ENCODE measurements at regions not wholly inside any gene's neighbourhood (a gene's known extent, or its start where the extent isn't known, plus 50 kb on each side); places are given as distances from the start of the nearest gene placed in this dataset.

DNA sequence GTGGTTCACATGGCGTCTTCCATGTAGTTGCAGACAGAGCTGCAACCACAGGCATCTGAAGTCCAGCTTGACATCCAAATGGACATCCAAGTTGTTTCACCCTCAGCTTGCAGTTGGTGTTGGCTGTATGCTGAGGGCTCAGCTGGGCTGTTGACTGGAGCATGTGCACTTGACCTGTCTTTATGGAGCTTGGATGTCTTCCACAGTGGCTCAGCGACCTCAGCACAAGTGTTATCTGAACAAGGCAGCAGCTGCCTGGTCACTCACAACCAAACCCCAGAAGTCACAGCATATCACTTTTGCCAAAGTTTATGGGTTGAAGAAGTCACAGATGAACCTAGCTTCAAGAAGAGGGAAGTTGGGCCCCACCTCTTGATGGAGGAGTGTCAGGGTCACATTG is 92.9 kb downstream of the TPRA1 start:
- Histone ChIP-seq H3K27me3 (ENCODE audit: low read depth, low read length) (peaks cover 23% of the 10 kb centered on the region), H3K9ac (ENCODE audit: low read length) (no peak overlapping the region), H3K9me3 (ENCODE audit: insufficient read depth, low read length) (no peaks in the 10 kb centered on the region; the same call in 1 of the 2 replicates), H3K36me3 (replicated peaks; ENCODE audit: low read depth, low read length) (no peaks in the 10 kb centered on the region), H2AFZ (ENCODE audit: low read depth, low read length) (no peak overlapping the region), H3K4me1 (ENCODE audit: low read length) (no peaks in the 10 kb centered on the region), H4K20me1 (ENCODE audit: insufficient read depth, low read length) (no peaks in the 10 kb centered on the region), H3K4me3 (ENCODE audit: low read length) (no peak overlapping the region), H3K79me2 (ENCODE audit: low read length) (no peaks in the 10 kb centered on the region), H3K4me2 (ENCODE audit: low read length) (no peak overlapping the region), H3K27ac (ENCODE audit: low read length) (no peak overlapping the region)
- TF ChIP-seq, protein P1, sequence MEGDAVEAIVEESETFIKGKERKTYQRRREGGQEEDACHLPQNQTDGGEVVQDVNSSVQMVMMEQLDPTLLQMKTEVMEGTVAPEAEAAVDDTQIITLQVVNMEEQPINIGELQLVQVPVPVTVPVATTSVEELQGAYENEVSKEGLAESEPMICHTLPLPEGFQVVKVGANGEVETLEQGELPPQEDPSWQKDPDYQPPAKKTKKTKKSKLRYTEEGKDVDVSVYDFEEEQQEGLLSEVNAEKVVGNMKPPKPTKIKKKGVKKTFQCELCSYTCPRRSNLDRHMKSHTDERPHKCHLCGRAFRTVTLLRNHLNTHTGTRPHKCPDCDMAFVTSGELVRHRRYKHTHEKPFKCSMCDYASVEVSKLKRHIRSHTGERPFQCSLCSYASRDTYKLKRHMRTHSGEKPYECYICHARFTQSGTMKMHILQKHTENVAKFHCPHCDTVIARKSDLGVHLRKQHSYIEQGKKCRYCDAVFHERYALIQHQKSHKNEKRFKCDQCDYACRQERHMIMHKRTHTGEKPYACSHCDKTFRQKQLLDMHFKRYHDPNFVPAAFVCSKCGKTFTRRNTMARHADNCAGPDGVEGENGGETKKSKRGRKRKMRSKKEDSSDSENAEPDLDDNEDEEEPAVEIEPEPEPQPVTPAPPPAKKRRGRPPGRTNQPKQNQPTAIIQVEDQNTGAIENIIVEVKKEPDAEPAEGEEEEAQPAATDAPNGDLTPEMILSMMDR (IDR thresholded peaks at IDR 0.05; ENCODE audit: low read depth, low read length) = no peak
- TF ChIP-seq EZH2phosphoT487 (IDR thresholded peaks at IDR 0.05; ENCODE audit: low read depth) = no peak

DNA sequence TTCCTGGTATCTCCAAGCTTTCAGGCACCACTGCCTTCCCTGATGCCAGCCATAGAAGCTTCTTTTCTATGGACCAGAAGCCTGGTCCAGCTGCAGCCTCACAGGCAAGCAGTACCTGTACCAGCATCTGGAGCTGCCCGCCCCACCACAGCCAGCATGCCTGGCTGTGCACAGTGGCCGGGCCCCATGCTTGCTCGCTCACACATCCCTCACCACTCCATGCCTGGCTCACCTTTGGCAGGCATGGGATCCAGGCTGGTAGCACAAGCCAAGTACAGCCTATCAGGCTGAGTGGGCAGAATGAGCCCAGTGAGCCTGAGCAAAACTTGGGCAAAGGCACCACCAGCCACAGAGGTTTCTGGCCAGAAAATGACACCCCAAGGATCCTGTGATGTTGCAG is 93.4 kb downstream of the TPRA1 start:
- Histone ChIP-seq H3K4me2 (ENCODE audit: low read length) (no peak overlapping the region), H3K4me1 (ENCODE audit: low read length) (no peaks in the 10 kb centered on the region), H3K79me2 (ENCODE audit: low read length) (no peaks in the 10 kb centered on the region), H3K27me3 (ENCODE audit: low read depth, low read length) (peaks cover 23% of the 10 kb centered on the region), H4K20me1 (ENCODE audit: insufficient read depth, low read length) (no peaks in the 10 kb centered on the region), H3K4me3 (ENCODE audit: low read length) (no peak overlapping the region), H3K36me3 (replicated peaks; ENCODE audit: low read depth, low read length) (no peaks in the 10 kb centered on the region), H3K9me3 (ENCODE audit: insufficient read depth, low read length) (no peaks in the 10 kb centered on the region), H3K27ac (ENCODE audit: low read length) (no peak overlapping the region), H2AFZ (ENCODE audit: low read depth, low read length) (no peak overlapping the region), H3K9ac (ENCODE audit: low read length) (no peak overlapping the region)
- no peak for TF ChIP-seq EZH2phosphoT487 (IDR thresholded peaks at IDR 0.05; ENCODE audit: low read depth)
- TF ChIP-seq, protein P1 (IDR thresholded peaks at IDR 0.05; ENCODE audit: low read depth, low read length) = no peak

DNA sequence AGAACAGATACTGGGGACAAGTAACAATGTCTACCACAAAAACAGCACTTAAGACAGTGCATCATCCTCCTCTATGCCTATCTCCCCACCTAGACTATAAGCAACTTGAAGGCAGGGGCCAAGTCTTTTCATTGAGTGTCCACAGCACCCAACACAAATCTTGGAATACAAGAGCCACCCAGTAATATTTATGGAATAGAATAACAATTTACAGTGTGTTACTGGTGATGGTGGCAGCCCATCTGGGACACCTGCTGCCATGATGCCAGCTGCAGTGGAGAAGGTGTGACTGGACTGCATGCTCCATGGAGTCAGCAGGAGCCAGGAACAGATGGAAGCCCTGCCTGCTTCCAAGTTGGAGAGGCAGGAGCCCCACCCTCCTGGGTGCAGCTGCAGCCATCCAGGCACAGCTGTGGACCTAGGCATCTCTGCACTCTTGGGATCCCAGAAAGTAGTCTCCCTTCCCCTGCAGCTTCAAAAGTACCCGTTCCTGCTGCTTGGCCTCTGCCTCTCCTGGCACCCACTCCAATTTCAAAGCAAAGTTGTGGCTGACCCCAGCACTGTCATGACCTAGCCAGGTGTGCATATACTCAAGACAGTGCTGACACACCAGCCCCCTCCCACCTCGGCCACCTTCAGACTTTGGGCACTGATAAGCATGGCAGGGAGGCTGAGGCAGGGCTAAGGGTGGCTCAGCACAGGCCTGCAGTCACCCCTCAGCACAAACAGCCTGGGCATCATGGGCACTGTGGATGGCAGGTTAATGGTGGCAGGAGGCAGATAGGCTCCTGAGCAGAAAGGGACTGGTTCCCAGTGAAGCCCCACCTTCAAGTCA is 94.5 kb downstream of the TPRA1 start:
- H3K36me3 ChIP-seq (replicated peaks; ENCODE audit: low read depth, low read length) = no peaks in the 10 kb centered on the region
- TF ChIP-seq, protein P1 (IDR thresholded peaks at IDR 0.05; ENCODE audit: low read depth, low read length) = no peak
- no peak for TF ChIP-seq EZH2phosphoT487 (IDR thresholded peaks at IDR 0.05; ENCODE audit: low read depth)

DNA sequence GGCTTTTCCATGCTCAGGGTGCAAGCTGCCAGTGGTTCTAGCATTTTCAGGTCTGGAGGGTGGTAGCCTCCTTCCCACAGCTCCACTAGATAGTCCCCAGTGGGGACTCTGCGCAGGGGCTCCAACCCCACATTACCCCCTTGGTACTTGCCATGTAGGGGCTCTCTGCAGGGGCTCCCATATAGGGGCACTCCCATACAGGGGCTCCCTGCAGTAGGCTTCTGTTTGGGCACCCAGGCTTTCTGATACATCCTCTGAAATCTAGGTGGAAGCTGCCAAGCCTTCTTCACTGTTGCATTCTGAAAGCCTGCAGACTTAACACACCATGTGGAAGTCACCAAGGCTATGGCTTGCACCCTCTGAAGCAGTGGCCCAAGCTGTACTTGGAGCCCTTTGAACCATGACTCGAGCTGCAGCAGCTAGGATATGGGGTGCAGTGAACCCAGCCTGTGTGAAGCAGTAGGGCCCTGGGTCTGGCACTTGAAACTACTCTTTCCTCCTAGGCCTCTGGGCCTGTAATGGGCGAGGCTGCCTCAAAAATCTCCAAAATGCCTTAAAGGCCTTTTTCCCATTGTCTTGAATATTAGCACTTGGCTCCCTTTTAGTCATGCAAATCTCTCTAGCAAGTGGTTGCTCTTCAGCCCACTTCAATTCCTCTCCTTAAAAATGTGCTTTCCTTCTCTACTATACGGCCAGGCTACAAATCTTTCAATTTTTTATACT is 96.4 kb downstream of the TPRA1 start:
- no peak overlapping the region for H3K9ac ChIP-seq (ENCODE audit: low read length)
- no peak overlapping the region for H3K27ac ChIP-seq (ENCODE audit: low read length)
- TF ChIP-seq EZH2phosphoT487 (IDR thresholded peaks at IDR 0.05; ENCODE audit: low read depth) = no peak
- TF ChIP-seq, protein P1 (IDR thresholded peaks at IDR 0.05; ENCODE audit: low read depth, low read length) = no peak
- no peak overlapping the region for H3K4me2 ChIP-seq (ENCODE audit: low read length)
- H3K4me3 ChIP-seq (ENCODE audit: low read length) = no peak overlapping the region
- H3K36me3 ChIP-seq (replicated peaks; ENCODE audit: low read depth, low read length) = no peaks in the 10 kb centered on the region
- H4K20me1 ChIP-seq (ENCODE audit: insufficient read depth, low read length) = no peaks in the 10 kb centered on the region
- peaks cover 13% of the 10 kb centered on the region for H3K27me3 ChIP-seq (ENCODE audit: low read depth, low read length)
- no peaks in the 10 kb centered on the region for H3K79me2 ChIP-seq (ENCODE audit: low read length)
- H3K4me1 ChIP-seq (ENCODE audit: low read length) = no peaks in the 10 kb centered on the region
- no peak overlapping the region for H2AFZ ChIP-seq (ENCODE audit: low read depth, low read length)
- H3K9me3 ChIP-seq (ENCODE audit: insufficient read depth, low read length) = no peaks in the 10 kb centered on the region

More for the DNA sequence above, 94.5 kb downstream of the TPRA1 start:
- H3K9me3 ChIP-seq (ENCODE audit: insufficient read depth, low read length) = no peaks in the 10 kb centered on the region
- no peak overlapping the region for H3K4me3 ChIP-seq (ENCODE audit: low read length)
- H4K20me1 ChIP-seq (ENCODE audit: insufficient read depth, low read length) = no peaks in the 10 kb centered on the region
- H2AFZ ChIP-seq (ENCODE audit: low read depth, low read length) = no peak overlapping the region
- H3K79me2 ChIP-seq (ENCODE audit: low read length) = no peaks in the 10 kb centered on the region
- no peak overlapping the region for H3K9ac ChIP-seq (ENCODE audit: low read length)
- H3K4me2 ChIP-seq (ENCODE audit: low read length) = no peak overlapping the region
- peaks cover 18% of the 10 kb centered on the region for H3K27me3 ChIP-seq (ENCODE audit: low read depth, low read length)
- H3K4me1 ChIP-seq (ENCODE audit: low read length) = no peaks in the 10 kb centered on the region
- H3K27ac ChIP-seq (ENCODE audit: low read length) = no peak overlapping the region
